Breast epithelium (tissue), 4 donors: ENCODE measurements at regions not wholly inside any gene's neighbourhood (a gene's known extent, or its start where the extent isn't known, plus 50 kb on each side); places are given as distances from the start of the nearest gene placed in this dataset.

Experiments used
- DNase-seq, 2 donors: peaks; one replicate each; pipeline ENCODE4 v3.0.0-alpha.2; 2019; ENCODE audit warnings: low spot score in 2 of 2
- H3K27ac ChIP-seq, 2 donors: fragments of 200-600 bp; sonication (generic) in 1 of 2; one replicate each; pipeline ENCODE4 v1.5.1; 2016 to 2019; ENCODE audit warnings: mild to moderate bottlenecking in 1 of 2
- H3K27me3 ChIP-seq, 2 donors: fragments of 200-600 bp; sonication (generic) in 1 of 2; one replicate each; pipeline versions ENCODE4 v1.5.1 to v1.6.0; 2017 to 2019; ENCODE audit warnings: control low read depth in 1 of 2, mild to moderate bottlenecking in 1 of 2
- H3K36me3 ChIP-seq: fragments of 200-600 bp; one replicate; pipeline ENCODE4 v1.5.1; 2019
- H3K4me1 ChIP-seq, 2 donors: fragments of 200-600 bp; sonication (generic); one replicate each; pipeline ENCODE4 v1.5.1; 2016 to 2019; ENCODE audit warnings: control low read depth in 1 of 2
- H3K4me3 ChIP-seq, 3 donors: fragments of 200-600 bp; sonication (generic); 1 replicate in 2 of 3; 2 replicates in 1 of 3; pipeline ENCODE4 v1.5.1; 2016 to 2019; ENCODE audit warnings: mild to moderate bottlenecking in 3 of 3, moderate library complexity in 2 of 3
- H3K9me3 ChIP-seq, 2 donors: fragments of 200-600 bp; sonication (generic) in 1 of 2; one replicate each; pipeline ENCODE4 v1.5.1; 2016 to 2019; ENCODE audit warnings: control low read depth in 1 of 2
- POLR2A ChIP-seq: fragments of 450-650 bp; IDR thresholded peaks from one replicate; pipeline ENCODE4 v1.6.1; 2016; ENCODE audit warnings: antibody characterized with exemption, mild to moderate bottlenecking, moderate library complexity
- POLR2AphosphoS5 ChIP-seq, 3 donors: sonication (generic); formaldehyde crosslinking; IDR thresholded peaks; one replicate each; pipeline ENCODE4 v1.6.1; 2017; ENCODE audit warnings: antibody characterized with exemption in 3 of 3
- intact Hi-C: fragments of 100-400 bp; cut with DNase I; formaldehyde crosslinking; loops from one replicate; pipeline ENCODE4 v1.15.1; 2023; ENCODE audit warnings: low total_unique reads
- TF ChIP-seq, protein P1 (sequence below), 3 donors: fragments of 450-650 bp; IDR thresholded peaks; one replicate each; pipeline ENCODE4 v1.5.1; 2016 to 2017; ENCODE audit warnings: antibody characterized with exemption in 3 of 3, mild to moderate bottlenecking in 3 of 3, moderate library complexity in 3 of 3

DNA sequence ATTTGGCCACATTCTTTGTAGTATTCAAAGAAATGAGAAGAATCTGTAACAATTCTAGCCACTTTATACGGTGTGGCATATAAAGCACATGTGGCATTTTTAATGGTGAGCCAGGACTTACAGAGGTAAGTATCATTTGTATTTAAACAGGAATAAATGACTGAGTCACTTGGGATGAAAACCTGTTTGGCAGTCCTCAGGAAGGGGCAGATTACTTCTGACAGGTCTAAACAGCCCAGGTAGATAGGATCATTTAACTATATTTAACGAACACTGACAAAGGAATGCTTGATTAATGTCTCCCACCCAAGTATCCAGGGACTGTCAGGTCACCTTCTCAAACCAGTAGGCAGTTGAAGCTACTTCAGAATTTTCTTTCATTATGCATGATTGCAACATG, 241.5 kb upstream of the SATB1 start:
- H3K27me3 ChIP-seq, result no peaks in the 10 kb centered on the region

DNA sequence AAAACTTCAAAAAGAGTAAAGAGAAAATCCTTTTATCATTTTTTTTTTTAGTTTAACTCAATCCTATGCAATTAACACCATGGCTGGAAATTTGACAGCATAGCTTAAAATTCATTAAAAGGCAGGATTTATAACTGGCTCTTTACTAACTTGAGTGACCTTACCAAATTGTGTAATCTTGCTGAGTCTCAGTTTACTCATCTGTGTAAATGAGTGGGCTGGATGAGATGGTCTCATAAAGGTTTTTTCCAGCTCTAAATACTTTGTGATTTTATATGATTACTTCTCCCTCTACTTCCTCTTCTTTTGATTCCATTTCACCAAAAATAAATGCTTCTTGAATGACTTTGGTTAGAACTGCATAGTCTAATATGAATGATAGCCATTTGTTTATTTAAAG, 234.9 kb upstream of the SATB1 start:
- Histone ChIP-seq H3K27ac (no peak overlapping the region), H3K27me3 (no peaks in the 10 kb centered on the region), H3K9me3 (no peaks in the 10 kb centered on the region), H3K36me3 (no peaks in the 10 kb centered on the region), H3K4me1 (no peaks in the 10 kb centered on the region), H3K4me3 (no peak overlapping the region)
- intact Hi-C loops, result no loop called here
- no peak for TF ChIP-seq POLR2A
- TF ChIP-seq, protein P1, sequence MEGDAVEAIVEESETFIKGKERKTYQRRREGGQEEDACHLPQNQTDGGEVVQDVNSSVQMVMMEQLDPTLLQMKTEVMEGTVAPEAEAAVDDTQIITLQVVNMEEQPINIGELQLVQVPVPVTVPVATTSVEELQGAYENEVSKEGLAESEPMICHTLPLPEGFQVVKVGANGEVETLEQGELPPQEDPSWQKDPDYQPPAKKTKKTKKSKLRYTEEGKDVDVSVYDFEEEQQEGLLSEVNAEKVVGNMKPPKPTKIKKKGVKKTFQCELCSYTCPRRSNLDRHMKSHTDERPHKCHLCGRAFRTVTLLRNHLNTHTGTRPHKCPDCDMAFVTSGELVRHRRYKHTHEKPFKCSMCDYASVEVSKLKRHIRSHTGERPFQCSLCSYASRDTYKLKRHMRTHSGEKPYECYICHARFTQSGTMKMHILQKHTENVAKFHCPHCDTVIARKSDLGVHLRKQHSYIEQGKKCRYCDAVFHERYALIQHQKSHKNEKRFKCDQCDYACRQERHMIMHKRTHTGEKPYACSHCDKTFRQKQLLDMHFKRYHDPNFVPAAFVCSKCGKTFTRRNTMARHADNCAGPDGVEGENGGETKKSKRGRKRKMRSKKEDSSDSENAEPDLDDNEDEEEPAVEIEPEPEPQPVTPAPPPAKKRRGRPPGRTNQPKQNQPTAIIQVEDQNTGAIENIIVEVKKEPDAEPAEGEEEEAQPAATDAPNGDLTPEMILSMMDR (IDR thresholded peaks at IDR 0.05), result no peak
- TF ChIP-seq POLR2AphosphoS5 (IDR thresholded peaks at IDR 0.05), result no peak
- DNase-seq, result no peak

More for the DNA sequence above, 241.5 kb upstream of the SATB1 start:
- no peak for DNase-seq
- TF ChIP-seq, protein P1 (IDR thresholded peaks at IDR 0.05), result no peak
- TF ChIP-seq POLR2AphosphoS5 (IDR thresholded peaks at IDR 0.05), result no peak
- no peak for TF ChIP-seq POLR2A
- Histone ChIP-seq H3K4me3 (no peak overlapping the region), H3K9me3 (no peaks in the 10 kb centered on the region), H3K4me1 (no peaks in the 10 kb centered on the region), H3K36me3 (no peaks in the 10 kb centered on the region), H3K27ac (no peak overlapping the region)
- intact Hi-C loops, result no loop called here

DNA sequence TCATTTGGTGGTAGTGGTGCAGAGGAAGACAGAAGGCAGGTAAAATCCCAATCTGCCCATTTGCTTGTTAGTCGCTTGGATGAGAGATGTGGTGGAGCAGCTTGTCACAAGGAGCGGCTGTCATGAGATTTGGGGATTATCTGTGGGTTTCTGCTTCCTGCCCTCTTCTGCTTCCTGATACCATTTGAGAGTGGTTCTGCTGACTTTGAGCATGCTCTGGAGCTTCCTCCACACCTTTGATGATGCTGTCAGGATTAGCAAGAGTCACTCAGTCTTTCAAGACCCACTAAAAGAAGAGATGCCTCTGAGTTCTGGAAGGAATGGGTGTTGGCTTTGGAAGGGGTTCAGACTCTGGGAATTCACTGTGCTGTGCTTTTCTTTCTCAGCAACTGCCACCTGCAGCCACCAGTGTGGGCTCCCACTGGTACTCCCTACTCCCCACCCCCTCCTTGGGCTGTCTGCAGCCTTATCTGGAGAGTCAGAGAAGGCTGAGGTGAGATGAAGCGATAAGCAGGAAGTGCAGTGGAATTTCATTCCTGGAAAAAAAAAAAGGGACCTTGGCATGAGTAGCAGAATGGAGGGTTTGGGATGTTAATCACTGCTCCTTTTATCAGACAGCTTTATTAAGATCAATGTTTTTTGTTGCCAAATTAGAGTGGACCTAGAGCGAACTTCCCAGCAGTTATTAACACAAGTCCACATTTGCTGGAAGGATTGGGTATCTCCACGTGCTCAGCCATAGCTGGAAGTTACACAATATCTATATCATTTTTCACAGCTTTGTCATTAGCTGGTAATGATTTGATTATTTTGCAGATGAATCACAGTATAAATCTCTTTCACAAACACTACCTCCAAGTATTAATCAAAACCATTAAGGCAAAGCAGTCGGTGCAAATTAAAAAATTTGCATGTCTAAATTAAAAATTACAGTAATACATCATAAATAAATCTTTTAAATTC, 233.0 kb upstream of the SATB1 start:
- H3K27ac ChIP-seq, result no peak overlapping the region
- no peaks in the 10 kb centered on the region for H3K9me3 ChIP-seq
- no peaks in the 10 kb centered on the region for H3K27me3 ChIP-seq
- no peak for DNase-seq
- H3K36me3 ChIP-seq, result no peaks in the 10 kb centered on the region
- H3K4me1 ChIP-seq, result no peaks in the 10 kb centered on the region
- intact Hi-C loops, result no loop called here
- no peak overlapping the region for H3K4me3 ChIP-seq
- TF ChIP-seq POLR2AphosphoS5 (IDR thresholded peaks at IDR 0.05) (no peak), POLR2A (no peak)
- TF ChIP-seq, protein P1 (IDR thresholded peaks at IDR 0.05), result no peak

DNA sequence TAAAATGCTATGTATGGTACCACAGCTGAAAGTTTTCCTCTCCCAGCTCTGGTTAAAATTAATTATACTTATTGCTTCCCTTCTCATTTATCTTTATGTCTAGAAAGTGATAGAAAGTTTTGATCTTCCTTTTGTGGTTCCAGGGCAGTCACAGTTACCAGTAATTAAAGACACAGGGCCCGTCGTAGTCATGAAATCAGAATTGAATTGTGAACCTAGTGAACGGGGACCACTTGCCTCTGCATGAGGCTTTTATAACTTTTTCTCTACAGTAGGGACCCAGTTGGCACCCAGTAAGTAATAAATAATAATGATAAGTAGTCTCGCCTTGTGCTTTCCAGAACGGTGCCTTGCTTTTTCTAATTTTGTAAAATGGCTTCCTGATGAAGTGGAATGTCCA, 231.7 kb upstream of the SATB1 start:
- TF ChIP-seq, protein P1 (IDR thresholded peaks at IDR 0.05), result no peak
- no peak for TF ChIP-seq POLR2AphosphoS5 (IDR thresholded peaks at IDR 0.05)
- TF ChIP-seq POLR2A, result no peak
- intact Hi-C loops, result no loop called here

DNA sequence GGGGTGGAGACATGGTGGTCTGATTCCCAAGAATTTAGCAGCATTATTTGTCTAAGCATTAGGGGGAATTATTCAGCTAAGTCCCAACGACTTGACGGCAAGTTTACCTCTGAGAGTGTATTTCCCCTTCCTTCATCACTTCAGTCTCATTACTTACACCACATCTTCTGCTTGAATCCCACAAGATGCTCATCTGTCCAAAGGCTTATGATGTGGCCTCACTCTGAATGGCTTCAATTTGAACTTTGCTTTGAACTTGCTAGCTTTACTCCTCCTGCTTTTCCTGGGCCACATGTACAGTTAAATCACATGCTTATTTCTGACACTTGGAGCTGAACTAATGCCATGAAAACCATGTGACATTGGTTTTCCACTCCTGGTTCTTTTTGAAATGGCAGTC, 231.3 kb upstream of the SATB1 start:
- intact Hi-C loops, result no loop called here
- Histone ChIP-seq H3K27me3 (no peaks in the 10 kb centered on the region), H3K27ac (no peak overlapping the region), H3K4me1 (no peaks in the 10 kb centered on the region), H3K36me3 (no peaks in the 10 kb centered on the region), H3K9me3 (no peaks in the 10 kb centered on the region), H3K4me3 (no peak overlapping the region)
- TF ChIP-seq, protein P1 (IDR thresholded peaks at IDR 0.05), result no peak
- TF ChIP-seq POLR2AphosphoS5 (IDR thresholded peaks at IDR 0.05), result no peak
- TF ChIP-seq POLR2A, result no peak
- no peak for DNase-seq

More for the DNA sequence above, 231.7 kb upstream of the SATB1 start:
- H3K4me3 ChIP-seq, result no peak overlapping the region
- H3K9me3 ChIP-seq, result no peaks in the 10 kb centered on the region
- H3K36me3 ChIP-seq, result no peaks in the 10 kb centered on the region
- H3K4me1 ChIP-seq, result no peaks in the 10 kb centered on the region
- H3K27ac ChIP-seq, result no peak overlapping the region
- no peak for DNase-seq
- H3K27me3 ChIP-seq, result no peaks in the 10 kb centered on the region
